ENCODE measurements at regions not wholly inside any gene's neighbourhood (a gene's known extent, or its start where the extent isn't known, plus 50 kb on each side); places are given as distances from the start of the nearest gene placed in this dataset.

DNA sequence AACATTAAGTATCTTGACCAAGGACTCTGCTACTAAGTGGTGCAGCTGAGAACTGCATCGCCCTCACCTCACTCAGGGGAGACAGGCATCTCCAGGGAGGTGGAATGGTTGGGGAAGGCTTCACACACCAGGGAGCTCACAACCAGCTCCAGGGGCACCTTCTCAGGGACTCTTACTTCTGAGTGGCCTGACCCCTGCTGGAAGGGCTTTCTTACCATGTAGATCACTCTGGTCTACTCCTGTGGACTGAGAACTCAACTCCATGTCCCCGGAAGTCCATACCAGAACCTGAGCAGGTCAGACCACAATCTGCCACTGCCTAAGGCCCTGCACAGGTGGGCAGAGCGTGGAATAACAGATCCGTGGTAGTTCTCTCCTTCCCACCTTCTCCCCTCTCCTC, 140.5 kb downstream of the TLE3 start:
- TF ChIP-seq, protein P1, sequence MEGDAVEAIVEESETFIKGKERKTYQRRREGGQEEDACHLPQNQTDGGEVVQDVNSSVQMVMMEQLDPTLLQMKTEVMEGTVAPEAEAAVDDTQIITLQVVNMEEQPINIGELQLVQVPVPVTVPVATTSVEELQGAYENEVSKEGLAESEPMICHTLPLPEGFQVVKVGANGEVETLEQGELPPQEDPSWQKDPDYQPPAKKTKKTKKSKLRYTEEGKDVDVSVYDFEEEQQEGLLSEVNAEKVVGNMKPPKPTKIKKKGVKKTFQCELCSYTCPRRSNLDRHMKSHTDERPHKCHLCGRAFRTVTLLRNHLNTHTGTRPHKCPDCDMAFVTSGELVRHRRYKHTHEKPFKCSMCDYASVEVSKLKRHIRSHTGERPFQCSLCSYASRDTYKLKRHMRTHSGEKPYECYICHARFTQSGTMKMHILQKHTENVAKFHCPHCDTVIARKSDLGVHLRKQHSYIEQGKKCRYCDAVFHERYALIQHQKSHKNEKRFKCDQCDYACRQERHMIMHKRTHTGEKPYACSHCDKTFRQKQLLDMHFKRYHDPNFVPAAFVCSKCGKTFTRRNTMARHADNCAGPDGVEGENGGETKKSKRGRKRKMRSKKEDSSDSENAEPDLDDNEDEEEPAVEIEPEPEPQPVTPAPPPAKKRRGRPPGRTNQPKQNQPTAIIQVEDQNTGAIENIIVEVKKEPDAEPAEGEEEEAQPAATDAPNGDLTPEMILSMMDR (IDR thresholded peaks at IDR 0.05; ENCODE audit: low read depth, low read length, missing input control) = no peak
- TF ChIP-seq, protein P2, sequence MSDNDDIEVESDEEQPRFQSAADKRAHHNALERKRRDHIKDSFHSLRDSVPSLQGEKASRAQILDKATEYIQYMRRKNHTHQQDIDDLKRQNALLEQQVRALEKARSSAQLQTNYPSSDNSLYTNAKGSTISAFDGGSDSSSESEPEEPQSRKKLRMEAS (IDR thresholded peaks at IDR 0.05) = no peak
- TF ChIP-seq GABPA (IDR thresholded peaks at IDR 0.05 in 1 of 2, conservative IDR thresholded peaks at IDR 0.05 in 1 of 2) (no peak), FOXA1 (IDR thresholded peaks at IDR 0.05) (no peak), RAD21 (IDR thresholded peaks at IDR 0.05) (no peak), YY1 (IDR thresholded peaks at IDR 0.05) (no peak), RXRA (IDR thresholded peaks at IDR 0.05) (no peak), EGR1 (IDR thresholded peaks at IDR 0.05; ENCODE audit: low read depth in 2 of 2) (no peak), SP1 (IDR thresholded peaks at IDR 0.05) (no peak), JUND (IDR thresholded peaks at IDR 0.05) (no peak), HNF4G (IDR thresholded peaks at IDR 0.05) (no peak)
- TF ChIP-seq, protein P3, sequence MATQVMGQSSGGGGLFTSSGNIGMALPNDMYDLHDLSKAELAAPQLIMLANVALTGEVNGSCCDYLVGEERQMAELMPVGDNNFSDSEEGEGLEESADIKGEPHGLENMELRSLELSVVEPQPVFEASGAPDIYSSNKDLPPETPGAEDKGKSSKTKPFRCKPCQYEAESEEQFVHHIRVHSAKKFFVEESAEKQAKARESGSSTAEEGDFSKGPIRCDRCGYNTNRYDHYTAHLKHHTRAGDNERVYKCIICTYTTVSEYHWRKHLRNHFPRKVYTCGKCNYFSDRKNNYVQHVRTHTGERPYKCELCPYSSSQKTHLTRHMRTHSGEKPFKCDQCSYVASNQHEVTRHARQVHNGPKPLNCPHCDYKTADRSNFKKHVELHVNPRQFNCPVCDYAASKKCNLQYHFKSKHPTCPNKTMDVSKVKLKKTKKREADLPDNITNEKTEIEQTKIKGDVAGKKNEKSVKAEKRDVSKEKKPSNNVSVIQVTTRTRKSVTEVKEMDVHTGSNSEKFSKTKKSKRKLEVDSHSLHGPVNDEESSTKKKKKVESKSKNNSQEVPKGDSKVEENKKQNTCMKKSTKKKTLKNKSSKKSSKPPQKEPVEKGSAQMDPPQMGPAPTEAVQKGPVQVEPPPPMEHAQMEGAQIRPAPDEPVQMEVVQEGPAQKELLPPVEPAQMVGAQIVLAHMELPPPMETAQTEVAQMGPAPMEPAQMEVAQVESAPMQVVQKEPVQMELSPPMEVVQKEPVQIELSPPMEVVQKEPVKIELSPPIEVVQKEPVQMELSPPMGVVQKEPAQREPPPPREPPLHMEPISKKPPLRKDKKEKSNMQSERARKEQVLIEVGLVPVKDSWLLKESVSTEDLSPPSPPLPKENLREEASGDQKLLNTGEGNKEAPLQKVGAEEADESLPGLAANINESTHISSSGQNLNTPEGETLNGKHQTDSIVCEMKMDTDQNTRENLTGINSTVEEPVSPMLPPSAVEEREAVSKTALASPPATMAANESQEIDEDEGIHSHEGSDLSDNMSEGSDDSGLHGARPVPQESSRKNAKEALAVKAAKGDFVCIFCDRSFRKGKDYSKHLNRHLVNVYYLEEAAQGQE (IDR thresholded peaks at IDR 0.05) = no peak
- TF ChIP-seq, protein P4, sequence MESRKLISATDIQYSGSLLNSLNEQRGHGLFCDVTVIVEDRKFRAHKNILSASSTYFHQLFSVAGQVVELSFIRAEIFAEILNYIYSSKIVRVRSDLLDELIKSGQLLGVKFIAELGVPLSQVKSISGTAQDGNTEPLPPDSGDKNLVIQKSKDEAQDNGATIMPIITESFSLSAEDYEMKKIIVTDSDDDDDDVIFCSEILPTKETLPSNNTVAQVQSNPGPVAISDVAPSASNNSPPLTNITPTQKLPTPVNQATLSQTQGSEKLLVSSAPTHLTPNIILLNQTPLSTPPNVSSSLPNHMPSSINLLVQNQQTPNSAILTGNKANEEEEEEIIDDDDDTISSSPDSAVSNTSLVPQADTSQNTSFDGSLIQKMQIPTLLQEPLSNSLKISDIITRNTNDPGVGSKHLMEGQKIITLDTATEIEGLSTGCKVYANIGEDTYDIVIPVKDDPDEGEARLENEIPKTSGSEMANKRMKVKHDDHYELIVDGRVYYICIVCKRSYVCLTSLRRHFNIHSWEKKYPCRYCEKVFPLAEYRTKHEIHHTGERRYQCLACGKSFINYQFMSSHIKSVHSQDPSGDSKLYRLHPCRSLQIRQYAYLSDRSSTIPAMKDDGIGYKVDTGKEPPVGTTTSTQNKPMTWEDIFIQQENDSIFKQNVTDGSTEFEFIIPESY (IDR thresholded peaks at IDR 0.05) = no peak

All from liver (tissue), 3 donors.